ENCODE measurements at regions not wholly inside any gene's neighbourhood (a gene's known extent, or its start where the extent isn't known, plus 50 kb on each side); places are given as distances from the start of the nearest gene placed in this dataset.

DNA sequence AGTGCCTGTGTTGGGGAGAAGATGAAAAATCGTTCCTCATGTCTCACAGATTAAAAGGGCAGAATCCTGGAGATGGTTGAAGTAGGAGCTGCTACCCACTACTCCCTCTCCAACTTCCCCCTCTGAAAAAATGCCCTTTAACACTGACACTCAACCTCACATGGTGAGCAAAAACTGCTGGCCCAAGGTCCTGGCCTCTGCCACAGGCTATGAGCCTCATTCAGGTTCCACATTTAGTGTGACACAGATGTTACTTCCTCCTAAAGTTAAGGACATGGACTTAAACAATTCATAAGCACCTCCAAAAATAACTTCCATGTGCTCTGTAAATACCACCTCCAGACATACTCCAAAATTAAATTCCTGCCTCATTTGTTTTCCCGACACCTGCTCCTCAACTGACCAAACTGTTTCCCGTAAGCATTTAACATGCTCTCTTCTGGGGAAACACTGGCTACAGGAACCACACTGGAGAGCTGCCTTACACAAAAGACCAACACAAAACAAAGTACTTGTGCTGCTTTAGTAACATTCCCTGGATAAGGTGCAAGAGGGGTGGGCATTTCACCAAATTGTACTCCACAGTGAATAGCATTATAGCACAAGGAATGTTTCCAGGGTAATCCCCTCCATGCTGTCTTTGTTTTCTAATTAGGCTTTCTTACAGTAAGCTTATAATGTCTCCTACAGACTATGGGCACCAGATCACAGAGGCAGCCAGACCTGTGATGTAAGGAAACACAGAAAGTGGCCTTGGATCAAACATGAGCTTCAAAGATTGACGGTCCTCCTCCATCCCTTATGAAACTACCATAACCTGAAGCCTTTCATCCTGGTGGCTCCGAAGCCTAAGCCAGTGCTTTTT lies 57.0 kb downstream of the PHLDA1 start:
- Mint-ChIP-seq H3K36me3 (no peaks in the 10 kb centered on the region), H3K27ac (peak overlapping the region in 1 of 3 donors; percentile 75), H3K9me3 (no peaks in the 10 kb centered on the region), H3K27me3 (no peaks in the 10 kb centered on the region), H3K4me3 (no peak overlapping the region), H3K4me1 (peaks cover 16 to 26% (median 22%) of the 10 kb centered on the region in 4 donors)
- no peaks in the 10 kb centered on the region for H3K9me3 ChIP-seq (ENCODE audit: control insufficient read depth in 2 of 2, low read length in 2 of 2)
- no peaks in the 10 kb centered on the region for H3K27me3 ChIP-seq (ENCODE audit: control insufficient read depth, insufficient read depth, low read length)
- peaks cover 20% of the 10 kb centered on the region for H3K4me1 ChIP-seq (ENCODE audit: control insufficient read depth, insufficient read depth, low read length, poor library complexity, severe bottlenecking)
- DNase-seq (no peak), ATAC-seq (ENCODE audit: low read depth in 2 of 2) (no peak)
- no peaks in the 10 kb centered on the region for H3K36me3 ChIP-seq (ENCODE audit: control insufficient read depth, insufficient read depth, low read length)
- no peak overlapping the region for H3K4me3 ChIP-seq (ENCODE audit: low read depth, low read length)
- no peak overlapping the region for H3K27ac ChIP-seq (ENCODE audit: insufficient read depth, low read length, poor library complexity, severe bottlenecking)

DNA sequence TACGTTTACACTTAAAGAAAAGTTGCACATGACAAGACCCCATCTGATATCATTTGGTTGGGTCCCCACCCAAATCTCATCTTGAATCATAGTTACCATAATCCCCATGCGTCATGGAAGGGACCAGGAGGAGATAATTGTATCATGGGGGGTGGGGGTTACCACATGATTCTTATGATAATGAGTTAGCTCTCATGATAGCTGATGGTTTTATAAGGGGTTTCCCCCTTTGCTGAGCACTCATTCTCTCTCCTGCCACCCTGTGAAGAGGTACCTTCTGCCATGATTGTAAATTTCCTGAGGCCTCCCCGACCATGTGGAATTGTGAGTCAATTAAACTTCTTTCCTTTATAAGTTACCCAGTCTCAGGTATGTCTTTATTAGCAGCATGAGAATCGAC lies 60.3 kb downstream of the PHLDA1 start:
- Histone ChIP-seq H3K27ac (ENCODE audit: insufficient read depth, low read length, poor library complexity, severe bottlenecking) (no peak overlapping the region), H3K36me3 (ENCODE audit: control insufficient read depth, insufficient read depth, low read length) (no peaks in the 10 kb centered on the region), H3K4me1 (ENCODE audit: control insufficient read depth, insufficient read depth, low read length, poor library complexity, severe bottlenecking) (no peaks in the 10 kb centered on the region), H3K4me3 (ENCODE audit: low read depth, low read length) (no peak overlapping the region), H3K9me3 (ENCODE audit: control insufficient read depth in 2 of 2, low read length in 2 of 2) (no peaks in the 10 kb centered on the region), H3K27me3 (ENCODE audit: control insufficient read depth, insufficient read depth, low read length) (no peaks in the 10 kb centered on the region)
- no peaks in the 10 kb centered on the region for H3K36me3 Mint-ChIP-seq
- H3K27me3 Mint-ChIP-seq = no peaks in the 10 kb centered on the region
- H3K4me3 Mint-ChIP-seq = no peak overlapping the region
- peaks cover 0 to 4% (median 2%) of the 10 kb centered on the region in 4 donors for H3K4me1 Mint-ChIP-seq
- no peak for DNase-seq
- H3K9me3 Mint-ChIP-seq = no peaks in the 10 kb centered on the region
- H3K27ac Mint-ChIP-seq = no peak overlapping the region
- no peak for ATAC-seq (ENCODE audit: low read depth in 2 of 2)

DNA sequence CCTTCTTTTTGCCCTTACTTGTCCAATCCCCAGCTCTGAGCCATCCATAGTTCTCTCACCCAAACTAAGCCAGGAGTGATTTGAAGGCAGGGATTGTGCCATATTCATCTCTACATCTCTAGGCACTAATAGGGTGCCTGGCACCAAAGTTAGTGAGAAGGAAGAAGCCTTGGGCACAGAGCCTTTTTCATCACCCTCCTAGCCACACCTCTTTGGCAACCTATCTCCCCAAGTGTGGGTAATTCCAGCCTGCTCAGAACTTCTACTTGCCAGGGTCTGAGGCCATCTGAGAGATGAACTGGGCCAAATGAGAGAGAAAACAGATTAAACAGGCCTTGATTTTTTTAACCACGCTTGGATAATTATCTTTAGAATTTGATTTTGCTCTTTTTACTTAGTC lies 61.3 kb downstream of the PHLDA1 start:
- no peak for ATAC-seq (ENCODE audit: low read depth in 2 of 2)

DNA sequence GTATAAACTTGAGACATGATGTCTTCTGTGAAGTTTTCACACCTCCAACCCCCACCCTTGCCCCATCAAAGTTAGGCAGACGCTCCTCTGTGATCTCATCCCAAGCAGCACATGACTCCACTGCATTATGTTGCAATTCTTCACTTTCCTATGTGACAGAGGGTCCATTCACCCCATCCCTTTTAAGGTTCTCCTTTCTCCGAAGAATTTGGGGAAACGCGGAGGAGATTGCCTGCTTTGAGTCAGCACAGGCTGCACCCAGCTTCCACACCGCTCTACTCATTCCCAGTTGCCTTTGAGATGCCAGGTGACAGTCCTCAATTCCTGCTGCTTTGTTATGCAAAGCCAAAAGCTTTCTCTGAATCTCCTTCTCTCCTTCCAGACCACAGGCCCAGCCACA lies 61.8 kb downstream of the PHLDA1 start:
- H3K4me1 Mint-ChIP-seq = no peaks in the 10 kb centered on the region
- no peak overlapping the region for H3K4me3 Mint-ChIP-seq
- no peaks in the 10 kb centered on the region for H3K9me3 Mint-ChIP-seq
- no peaks in the 10 kb centered on the region for H3K27me3 ChIP-seq (ENCODE audit: control insufficient read depth, insufficient read depth, low read length)
- H3K9me3 ChIP-seq (ENCODE audit: control insufficient read depth in 2 of 2, low read length in 2 of 2) = no peaks in the 10 kb centered on the region
- DNase-seq = no peak
- no peak overlapping the region for H3K27ac ChIP-seq (ENCODE audit: insufficient read depth, low read length, poor library complexity, severe bottlenecking)
- no peaks in the 10 kb centered on the region for H3K36me3 ChIP-seq (ENCODE audit: control insufficient read depth, insufficient read depth, low read length)
- no peaks in the 10 kb centered on the region for H3K27me3 Mint-ChIP-seq
- no peaks in the 10 kb centered on the region for H3K36me3 Mint-ChIP-seq
- no peak overlapping the region for H3K27ac Mint-ChIP-seq
- peak in 1 of 2 donors; percentile 25 for ATAC-seq (ENCODE audit: low read depth in 2 of 2)
- H3K4me1 ChIP-seq (ENCODE audit: control insufficient read depth, insufficient read depth, low read length, poor library complexity, severe bottlenecking) = no peaks in the 10 kb centered on the region
- no peak overlapping the region for H3K4me3 ChIP-seq (ENCODE audit: low read depth, low read length)

More for the DNA sequence above, 61.3 kb downstream of the PHLDA1 start:
- no peaks in the 10 kb centered on the region for H3K9me3 ChIP-seq (ENCODE audit: control insufficient read depth in 2 of 2, low read length in 2 of 2)
- Mint-ChIP-seq H3K36me3 (no peaks in the 10 kb centered on the region), H3K4me1 (no peaks in the 10 kb centered on the region), H3K27ac (no peak overlapping the region), H3K4me3 (no peak overlapping the region), H3K9me3 (no peaks in the 10 kb centered on the region), H3K27me3 (no peaks in the 10 kb centered on the region)
- H3K27ac ChIP-seq (ENCODE audit: insufficient read depth, low read length, poor library complexity, severe bottlenecking) = no peak overlapping the region
- no peak overlapping the region for H3K4me3 ChIP-seq (ENCODE audit: low read depth, low read length)
- no peaks in the 10 kb centered on the region for H3K27me3 ChIP-seq (ENCODE audit: control insufficient read depth, insufficient read depth, low read length)
- H3K36me3 ChIP-seq (ENCODE audit: control insufficient read depth, insufficient read depth, low read length) = no peaks in the 10 kb centered on the region
- DNase-seq = no peak
- H3K4me1 ChIP-seq (ENCODE audit: control insufficient read depth, insufficient read depth, low read length, poor library complexity, severe bottlenecking) = no peaks in the 10 kb centered on the region

DNA sequence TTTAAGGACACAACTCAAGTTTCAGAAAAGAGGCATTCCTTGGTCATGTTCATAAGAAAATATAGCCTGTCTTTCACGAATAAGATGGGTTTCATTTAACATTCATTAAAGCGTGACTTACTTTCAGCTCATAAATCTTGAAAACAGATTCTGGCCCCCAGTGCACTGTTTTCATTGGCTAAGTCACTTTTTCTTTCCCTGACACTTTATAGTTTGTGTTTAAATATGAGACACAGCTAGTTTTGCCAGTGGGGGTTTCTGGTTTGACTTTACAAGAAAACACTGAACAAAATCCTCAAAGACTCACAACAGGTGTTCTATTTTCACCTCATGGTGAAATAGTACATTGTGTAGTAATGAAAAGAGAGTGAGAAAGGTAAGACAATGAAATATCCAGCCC lies 65.9 kb downstream of the PHLDA1 start:
- Histone ChIP-seq H3K27me3 (ENCODE audit: control insufficient read depth, insufficient read depth, low read length) (no peaks in the 10 kb centered on the region), H3K4me3 (ENCODE audit: low read depth, low read length) (no peak overlapping the region), H3K9me3 (ENCODE audit: control insufficient read depth in 2 of 2, low read length in 2 of 2) (no peaks in the 10 kb centered on the region), H3K27ac (ENCODE audit: insufficient read depth, low read length, poor library complexity, severe bottlenecking) (no peak overlapping the region), H3K4me1 (ENCODE audit: control insufficient read depth, insufficient read depth, low read length, poor library complexity, severe bottlenecking) (no peaks in the 10 kb centered on the region), H3K36me3 (ENCODE audit: control insufficient read depth, insufficient read depth, low read length) (no peaks in the 10 kb centered on the region)
- DNase-seq (no peak), ATAC-seq (ENCODE audit: low read depth in 2 of 2) (no peak)
- Mint-ChIP-seq H3K9me3 (no peaks in the 10 kb centered on the region), H3K4me3 (no peak overlapping the region), H3K27me3 (no peaks in the 10 kb centered on the region), H3K27ac (peak overlapping the region in 1 of 3 donors; percentile 74), H3K4me1 (peaks cover 0 to 5% (median 1%) of the 10 kb centered on the region in 4 donors), H3K36me3 (no peaks in the 10 kb centered on the region)

GRCh38 chr12:75964150-75964549 lies 67.4 kb downstream of the PHLDA1 start:
- Histone ChIP-seq H3K36me3 (ENCODE audit: control insufficient read depth, insufficient read depth, low read length) (no peaks in the 10 kb centered on the region), H3K27me3 (ENCODE audit: control insufficient read depth, insufficient read depth, low read length) (no peaks in the 10 kb centered on the region), H3K4me3 (ENCODE audit: low read depth, low read length) (no peak overlapping the region), H3K27ac (ENCODE audit: insufficient read depth, low read length, poor library complexity, severe bottlenecking) (no peak overlapping the region), H3K9me3 (ENCODE audit: control insufficient read depth in 2 of 2, low read length in 2 of 2) (no peaks in the 10 kb centered on the region), H3K4me1 (ENCODE audit: control insufficient read depth, insufficient read depth, low read length, poor library complexity, severe bottlenecking) (peaks cover 13% of the 10 kb centered on the region)
- no peaks in the 10 kb centered on the region for H3K9me3 Mint-ChIP-seq
- peaks cover 0 to 18% (median 13%) of the 10 kb centered on the region in 4 donors for H3K4me1 Mint-ChIP-seq
- peak in 1 of 2 donors; percentile 45 for ATAC-seq (ENCODE audit: low read depth in 2 of 2)
- no peaks in the 10 kb centered on the region for H3K27me3 Mint-ChIP-seq
- H3K27ac Mint-ChIP-seq = peak overlapping the region in 1 of 3 donors; percentile 37
- no peak overlapping the region for H3K4me3 Mint-ChIP-seq
- no peaks in the 10 kb centered on the region for H3K36me3 Mint-ChIP-seq
- DNase-seq = peak in 1 of 3 donors; percentile 43

GRCh38 chr12:75961878-75962277 lies 69.7 kb downstream of the PHLDA1 start:
- no peaks in the 10 kb centered on the region for H3K36me3 ChIP-seq (ENCODE audit: control insufficient read depth, insufficient read depth, low read length)
- no peaks in the 10 kb centered on the region for H3K9me3 ChIP-seq (ENCODE audit: control insufficient read depth in 2 of 2, low read length in 2 of 2)
- Mint-ChIP-seq H3K36me3 (no peaks in the 10 kb centered on the region), H3K4me3 (no peak overlapping the region), H3K4me1 (peaks cover 5 to 25% (median 20%) of the 10 kb centered on the region in 4 donors), H3K27ac (no peak overlapping the region), H3K9me3 (no peaks in the 10 kb centered on the region), H3K27me3 (no peaks in the 10 kb centered on the region)
- H3K27me3 ChIP-seq (ENCODE audit: control insufficient read depth, insufficient read depth, low read length) = no peaks in the 10 kb centered on the region
- DNase-seq (no peak), ATAC-seq (ENCODE audit: low read depth in 2 of 2) (no peak)
- no peak overlapping the region for H3K4me3 ChIP-seq (ENCODE audit: low read depth, low read length)
- H3K27ac ChIP-seq (ENCODE audit: insufficient read depth, low read length, poor library complexity, severe bottlenecking) = no peak overlapping the region
- H3K4me1 ChIP-seq (ENCODE audit: control insufficient read depth, insufficient read depth, low read length, poor library complexity, severe bottlenecking) = peaks cover 17% of the 10 kb centered on the region

Measured in CD4-positive, CD25-positive, alpha-beta regulatory T cell (primary cell).